GM23338 (cell line): ENCODE measurements at regions not wholly inside any gene's neighbourhood (a gene's known extent, or its start where the extent isn't known, plus 50 kb on each side); places are given as distances from the start of the nearest gene placed in this dataset.
A peak's percentile ranks its signal among the peaks of the same experiment; 100 is the strongest.

Source experiments
- ATAC-seq: fragments of 200-7000 bp; cut with Tn5 transposase; 3 replicates; pipeline ENCODE4 v1.9.1; 2020
- DNase-seq: peaks from one replicate; pipeline ENCODE4 v3.0.0-alpha.2; 2015; ENCODE audit warnings: low spot score
- H2AFZ ChIP-seq: fragments of 200-600 bp; sonication (generic); 2 replicates; pipeline ENCODE4 v1.8.0; 2016; ENCODE audit warnings: antibody characterized with exemption, mild to moderate bottlenecking, moderate library complexity
- H3F3A ChIP-seq: fragments of 200-600 bp; sonication (generic); replicated peaks from 2 replicates; pipeline ENCODE4 v1.8.0; 2017; ENCODE audit warnings: antibody characterized with exemption, mixed run types, low read depth
- H3K27ac ChIP-seq: fragments of 200-600 bp; sonication (generic); 2 replicates; pipeline ENCODE4 v1.6.1; 2016; ENCODE audit warnings: low read depth
- H3K27me3 ChIP-seq: fragments of 200-600 bp; sonication (generic); 2 replicates; pipeline ENCODE4 v1.8.0; 2016; ENCODE audit warnings: mild to moderate bottlenecking, mixed run types, moderate library complexity; ENCODE audit not compliant: insufficient read depth
- H3K36me3 ChIP-seq: fragments of 200-600 bp; sonication (generic); 2 replicates; pipeline ENCODE4 v1.8.0; 2016; ENCODE audit warnings: mild to moderate bottlenecking; ENCODE audit not compliant: insufficient read depth
- H3K4me1 ChIP-seq: fragments of 200-600 bp; sonication (generic); 2 replicates; pipeline ENCODE4 v1.8.0; 2016; ENCODE audit warnings: mild to moderate bottlenecking, moderate library complexity; ENCODE audit not compliant: insufficient read depth
- H3K4me2 ChIP-seq: fragments of 200-600 bp; sonication (generic); 2 replicates; pipeline ENCODE4 v1.7.1; 2017; ENCODE audit warnings: mixed run types
- H3K4me3 ChIP-seq: fragments of 200-600 bp; sonication (generic); 2 replicates; pipeline ENCODE4 v1.6.1; 2016; ENCODE audit warnings: mixed run types
- H3K79me2 ChIP-seq: fragments of 200-600 bp; sonication (generic); replicated peaks from 2 replicates; pipeline ENCODE4 v1.8.0; 2017; ENCODE audit warnings: mild to moderate bottlenecking; ENCODE audit not compliant: insufficient read depth
- H3K9me2 ChIP-seq: fragments of 200-600 bp; sonication (generic); 2 replicates; pipeline ENCODE4 v1.8.0; 2017; ENCODE audit not compliant: insufficient read depth
- H4K20me1 ChIP-seq: fragments of 200-600 bp; sonication (generic); replicated peaks from 2 replicates; pipeline ENCODE4 v1.8.0; 2017; ENCODE audit warnings: mild to moderate bottlenecking; ENCODE audit not compliant: insufficient read depth
- H3K27ac Mint-ChIP-seq: 2 replicates; pipeline ENCODE4 v1.8.0; 2020; ENCODE audit warnings: inconsistent platforms, mild to moderate bottlenecking, moderate library complexity, mixed read lengths
- H3K27me3 Mint-ChIP-seq: 3 replicates; pipeline ENCODE4 v1.8.0; 2022; ENCODE audit warnings: low read depth, mild to moderate bottlenecking, moderate library complexity, mixed read lengths, inconsistent platforms; ENCODE audit not compliant: insufficient read depth, poor library complexity
- H3K36me3 Mint-ChIP-seq: 3 replicates; pipeline ENCODE4 v1.8.0; 2021; ENCODE audit warnings: low read depth, mild to moderate bottlenecking, inconsistent platforms, moderate library complexity, mixed read lengths
- H3K4me1 Mint-ChIP-seq: 3 replicates; pipeline ENCODE4 v1.8.0; 2020; ENCODE audit warnings: mild to moderate bottlenecking, inconsistent platforms, mixed read lengths
- H3K4me3 Mint-ChIP-seq: 3 replicates; pipeline ENCODE4 v1.8.0; 2021; ENCODE audit warnings: moderate library complexity, mild to moderate bottlenecking, inconsistent platforms, mixed read lengths
- H3K9me3 Mint-ChIP-seq: 3 replicates; pipeline ENCODE4 v1.8.0; 2020; ENCODE audit warnings: moderate library complexity, mild to moderate bottlenecking, inconsistent platforms, mixed read lengths
- CREB1 ChIP-seq: fragments of 250-450 bp; sonication (Bioruptor Pico); IDR thresholded peaks from 2 replicates; pipeline ENCODE4 v1.5.0; 2020; ENCODE audit warnings: low read depth, mild to moderate bottlenecking, moderate library complexity
- EZH2 ChIP-seq: fragments of 200-600 bp; sonication (generic); IDR thresholded peaks from one replicate; pipeline ENCODE4 v1.8.0; 2017; ENCODE audit warnings: antibody characterized with exemption, mild to moderate bottlenecking, low read depth; ENCODE audit not compliant: unreplicated experiment
- EZH2phosphoT487 ChIP-seq: fragments of 200-600 bp; sonication (generic); IDR thresholded peaks from one replicate; pipeline ENCODE4 v1.8.1; 2018; ENCODE audit warnings: antibody characterized with exemption; ENCODE audit not compliant: unreplicated experiment
- JUNB ChIP-seq: IDR thresholded peaks from one replicate; pipeline ENCODE4 v1.6.1; 2016; ENCODE audit warnings: antibody characterized with exemption; ENCODE audit not compliant: unreplicated experiment
- NANOG ChIP-seq: IDR thresholded peaks from 2 replicates; pipeline ENCODE4 v1.6.1; 2016; ENCODE audit warnings: antibody characterized with exemption, borderline replicate concordance
- POLR2AphosphoS5 ChIP-seq: IDR thresholded peaks from 2 replicates; pipeline ENCODE4 v1.6.1; 2016; ENCODE audit warnings: antibody characterized with exemption, low read depth
- STAT1 ChIP-seq: IDR thresholded peaks from one replicate; pipeline ENCODE4 v1.6.1; 2016; ENCODE audit warnings: antibody characterized with exemption; ENCODE audit not compliant: unreplicated experiment
- ZNF114 ChIP-seq: fragments of 250-450 bp; sonication (Bioruptor Pico); IDR thresholded peaks from 2 replicates; pipeline ENCODE4 v1.5.0; 2020; ENCODE audit warnings: mild to moderate bottlenecking, moderate library complexity
- ZNF331 ChIP-seq: fragments of 250-450 bp; sonication (Bioruptor Pico); IDR thresholded peaks from 2 replicates; pipeline ENCODE4 v1.5.0; 2020; ENCODE audit warnings: low read depth, mild to moderate bottlenecking, moderate library complexity
- TF ChIP-seq, protein P1 (sequence below), 2 experiments: fragments of 200-600 bp in 1 of 2; sonication (generic) in 1 of 2; conservative IDR thresholded peaks; 2 replicates each; pipeline versions ENCODE4 v1.5.1 to v1.6.1; 2016 to 2017; ENCODE audit warnings: antibody characterized with exemption in 2 of 2, low read depth in 2 of 2, mild to moderate bottlenecking in 2 of 2, moderate library complexity in 1 of 2
- TF ChIP-seq, protein P2 (sequence below): IDR thresholded peaks from one replicate; pipeline ENCODE4 v1.6.1; 2018; ENCODE audit warnings: antibody characterized with exemption; ENCODE audit not compliant: unreplicated experiment
- TF ChIP-seq, protein P3 (sequence below): fragments of 250-450 bp; sonication (Bioruptor Pico); IDR thresholded peaks from 2 replicates; pipeline ENCODE4 v1.5.0; 2020; ENCODE audit warnings: mild to moderate bottlenecking, moderate library complexity
- TF ChIP-seq, protein P4 (sequence below): IDR thresholded peaks from 2 replicates; pipeline ENCODE4 v1.6.1; 2016; ENCODE audit warnings: antibody characterized with exemption

DNA sequence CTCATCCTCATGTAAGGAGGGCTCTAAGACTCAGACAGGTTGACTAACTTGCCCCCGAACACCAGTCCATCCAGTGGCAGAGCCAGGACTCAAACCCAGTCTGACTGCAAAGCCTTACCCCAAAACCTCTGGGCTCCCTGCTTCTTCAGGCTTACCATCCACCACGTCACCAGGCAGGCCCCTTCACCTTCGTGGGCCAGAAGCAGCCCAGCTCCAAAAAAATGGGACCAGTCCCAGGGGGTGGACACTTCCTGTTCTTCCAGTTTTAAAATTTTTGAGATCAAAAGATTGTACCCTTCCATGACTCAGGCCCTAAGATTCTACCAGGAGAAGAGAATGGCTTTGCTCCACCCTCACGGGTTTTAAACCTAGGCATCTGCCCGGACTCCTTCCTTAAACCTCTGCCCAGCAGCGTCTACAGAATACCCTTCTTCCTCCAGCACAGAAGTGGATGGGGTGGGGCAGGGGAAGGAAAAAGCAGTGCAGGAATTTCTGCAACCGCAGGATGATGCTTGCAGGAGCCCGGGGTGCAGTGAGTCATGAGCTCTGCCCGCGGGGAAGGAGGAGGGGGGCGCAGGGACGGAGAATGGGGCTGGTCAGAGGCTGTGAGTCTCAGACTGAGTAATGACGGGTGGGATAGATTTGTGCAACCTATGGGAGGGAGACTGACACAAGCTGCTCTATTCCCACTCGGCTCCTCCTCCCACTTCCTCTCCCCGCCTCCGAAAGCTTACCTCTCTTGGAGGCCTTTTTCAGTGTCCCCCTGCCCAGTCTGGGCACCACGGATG lies 50.4 kb upstream of the STXBP1 start:
- DNase-seq (peak; percentile 41), ATAC-seq (peak; percentile 52)
- peak overlapping the region; percentile 57 for H3K27ac Mint-ChIP-seq
- no peak for TF ChIP-seq ZNF114 (CRISPR knock-in tag)
- TF ChIP-seq, protein P1, sequence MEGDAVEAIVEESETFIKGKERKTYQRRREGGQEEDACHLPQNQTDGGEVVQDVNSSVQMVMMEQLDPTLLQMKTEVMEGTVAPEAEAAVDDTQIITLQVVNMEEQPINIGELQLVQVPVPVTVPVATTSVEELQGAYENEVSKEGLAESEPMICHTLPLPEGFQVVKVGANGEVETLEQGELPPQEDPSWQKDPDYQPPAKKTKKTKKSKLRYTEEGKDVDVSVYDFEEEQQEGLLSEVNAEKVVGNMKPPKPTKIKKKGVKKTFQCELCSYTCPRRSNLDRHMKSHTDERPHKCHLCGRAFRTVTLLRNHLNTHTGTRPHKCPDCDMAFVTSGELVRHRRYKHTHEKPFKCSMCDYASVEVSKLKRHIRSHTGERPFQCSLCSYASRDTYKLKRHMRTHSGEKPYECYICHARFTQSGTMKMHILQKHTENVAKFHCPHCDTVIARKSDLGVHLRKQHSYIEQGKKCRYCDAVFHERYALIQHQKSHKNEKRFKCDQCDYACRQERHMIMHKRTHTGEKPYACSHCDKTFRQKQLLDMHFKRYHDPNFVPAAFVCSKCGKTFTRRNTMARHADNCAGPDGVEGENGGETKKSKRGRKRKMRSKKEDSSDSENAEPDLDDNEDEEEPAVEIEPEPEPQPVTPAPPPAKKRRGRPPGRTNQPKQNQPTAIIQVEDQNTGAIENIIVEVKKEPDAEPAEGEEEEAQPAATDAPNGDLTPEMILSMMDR (conservative IDR thresholded peaks at IDR 0.05; ENCODE audit: low read depth in 2 of 2): no peak
- TF ChIP-seq EZH2: no peak
- no peak for TF ChIP-seq EZH2phosphoT487
- no peak for TF ChIP-seq ZNF331 (CRISPR knock-in tag)
- no peak for TF ChIP-seq CREB1 (CRISPR knock-in tag)
- no peak for TF ChIP-seq STAT1
- TF ChIP-seq POLR2AphosphoS5: no peak
- TF ChIP-seq, protein P2, sequence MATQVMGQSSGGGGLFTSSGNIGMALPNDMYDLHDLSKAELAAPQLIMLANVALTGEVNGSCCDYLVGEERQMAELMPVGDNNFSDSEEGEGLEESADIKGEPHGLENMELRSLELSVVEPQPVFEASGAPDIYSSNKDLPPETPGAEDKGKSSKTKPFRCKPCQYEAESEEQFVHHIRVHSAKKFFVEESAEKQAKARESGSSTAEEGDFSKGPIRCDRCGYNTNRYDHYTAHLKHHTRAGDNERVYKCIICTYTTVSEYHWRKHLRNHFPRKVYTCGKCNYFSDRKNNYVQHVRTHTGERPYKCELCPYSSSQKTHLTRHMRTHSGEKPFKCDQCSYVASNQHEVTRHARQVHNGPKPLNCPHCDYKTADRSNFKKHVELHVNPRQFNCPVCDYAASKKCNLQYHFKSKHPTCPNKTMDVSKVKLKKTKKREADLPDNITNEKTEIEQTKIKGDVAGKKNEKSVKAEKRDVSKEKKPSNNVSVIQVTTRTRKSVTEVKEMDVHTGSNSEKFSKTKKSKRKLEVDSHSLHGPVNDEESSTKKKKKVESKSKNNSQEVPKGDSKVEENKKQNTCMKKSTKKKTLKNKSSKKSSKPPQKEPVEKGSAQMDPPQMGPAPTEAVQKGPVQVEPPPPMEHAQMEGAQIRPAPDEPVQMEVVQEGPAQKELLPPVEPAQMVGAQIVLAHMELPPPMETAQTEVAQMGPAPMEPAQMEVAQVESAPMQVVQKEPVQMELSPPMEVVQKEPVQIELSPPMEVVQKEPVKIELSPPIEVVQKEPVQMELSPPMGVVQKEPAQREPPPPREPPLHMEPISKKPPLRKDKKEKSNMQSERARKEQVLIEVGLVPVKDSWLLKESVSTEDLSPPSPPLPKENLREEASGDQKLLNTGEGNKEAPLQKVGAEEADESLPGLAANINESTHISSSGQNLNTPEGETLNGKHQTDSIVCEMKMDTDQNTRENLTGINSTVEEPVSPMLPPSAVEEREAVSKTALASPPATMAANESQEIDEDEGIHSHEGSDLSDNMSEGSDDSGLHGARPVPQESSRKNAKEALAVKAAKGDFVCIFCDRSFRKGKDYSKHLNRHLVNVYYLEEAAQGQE: no peak
- TF ChIP-seq JUNB: no peak
- no peak for TF ChIP-seq NANOG
- TF ChIP-seq, protein P3, sequence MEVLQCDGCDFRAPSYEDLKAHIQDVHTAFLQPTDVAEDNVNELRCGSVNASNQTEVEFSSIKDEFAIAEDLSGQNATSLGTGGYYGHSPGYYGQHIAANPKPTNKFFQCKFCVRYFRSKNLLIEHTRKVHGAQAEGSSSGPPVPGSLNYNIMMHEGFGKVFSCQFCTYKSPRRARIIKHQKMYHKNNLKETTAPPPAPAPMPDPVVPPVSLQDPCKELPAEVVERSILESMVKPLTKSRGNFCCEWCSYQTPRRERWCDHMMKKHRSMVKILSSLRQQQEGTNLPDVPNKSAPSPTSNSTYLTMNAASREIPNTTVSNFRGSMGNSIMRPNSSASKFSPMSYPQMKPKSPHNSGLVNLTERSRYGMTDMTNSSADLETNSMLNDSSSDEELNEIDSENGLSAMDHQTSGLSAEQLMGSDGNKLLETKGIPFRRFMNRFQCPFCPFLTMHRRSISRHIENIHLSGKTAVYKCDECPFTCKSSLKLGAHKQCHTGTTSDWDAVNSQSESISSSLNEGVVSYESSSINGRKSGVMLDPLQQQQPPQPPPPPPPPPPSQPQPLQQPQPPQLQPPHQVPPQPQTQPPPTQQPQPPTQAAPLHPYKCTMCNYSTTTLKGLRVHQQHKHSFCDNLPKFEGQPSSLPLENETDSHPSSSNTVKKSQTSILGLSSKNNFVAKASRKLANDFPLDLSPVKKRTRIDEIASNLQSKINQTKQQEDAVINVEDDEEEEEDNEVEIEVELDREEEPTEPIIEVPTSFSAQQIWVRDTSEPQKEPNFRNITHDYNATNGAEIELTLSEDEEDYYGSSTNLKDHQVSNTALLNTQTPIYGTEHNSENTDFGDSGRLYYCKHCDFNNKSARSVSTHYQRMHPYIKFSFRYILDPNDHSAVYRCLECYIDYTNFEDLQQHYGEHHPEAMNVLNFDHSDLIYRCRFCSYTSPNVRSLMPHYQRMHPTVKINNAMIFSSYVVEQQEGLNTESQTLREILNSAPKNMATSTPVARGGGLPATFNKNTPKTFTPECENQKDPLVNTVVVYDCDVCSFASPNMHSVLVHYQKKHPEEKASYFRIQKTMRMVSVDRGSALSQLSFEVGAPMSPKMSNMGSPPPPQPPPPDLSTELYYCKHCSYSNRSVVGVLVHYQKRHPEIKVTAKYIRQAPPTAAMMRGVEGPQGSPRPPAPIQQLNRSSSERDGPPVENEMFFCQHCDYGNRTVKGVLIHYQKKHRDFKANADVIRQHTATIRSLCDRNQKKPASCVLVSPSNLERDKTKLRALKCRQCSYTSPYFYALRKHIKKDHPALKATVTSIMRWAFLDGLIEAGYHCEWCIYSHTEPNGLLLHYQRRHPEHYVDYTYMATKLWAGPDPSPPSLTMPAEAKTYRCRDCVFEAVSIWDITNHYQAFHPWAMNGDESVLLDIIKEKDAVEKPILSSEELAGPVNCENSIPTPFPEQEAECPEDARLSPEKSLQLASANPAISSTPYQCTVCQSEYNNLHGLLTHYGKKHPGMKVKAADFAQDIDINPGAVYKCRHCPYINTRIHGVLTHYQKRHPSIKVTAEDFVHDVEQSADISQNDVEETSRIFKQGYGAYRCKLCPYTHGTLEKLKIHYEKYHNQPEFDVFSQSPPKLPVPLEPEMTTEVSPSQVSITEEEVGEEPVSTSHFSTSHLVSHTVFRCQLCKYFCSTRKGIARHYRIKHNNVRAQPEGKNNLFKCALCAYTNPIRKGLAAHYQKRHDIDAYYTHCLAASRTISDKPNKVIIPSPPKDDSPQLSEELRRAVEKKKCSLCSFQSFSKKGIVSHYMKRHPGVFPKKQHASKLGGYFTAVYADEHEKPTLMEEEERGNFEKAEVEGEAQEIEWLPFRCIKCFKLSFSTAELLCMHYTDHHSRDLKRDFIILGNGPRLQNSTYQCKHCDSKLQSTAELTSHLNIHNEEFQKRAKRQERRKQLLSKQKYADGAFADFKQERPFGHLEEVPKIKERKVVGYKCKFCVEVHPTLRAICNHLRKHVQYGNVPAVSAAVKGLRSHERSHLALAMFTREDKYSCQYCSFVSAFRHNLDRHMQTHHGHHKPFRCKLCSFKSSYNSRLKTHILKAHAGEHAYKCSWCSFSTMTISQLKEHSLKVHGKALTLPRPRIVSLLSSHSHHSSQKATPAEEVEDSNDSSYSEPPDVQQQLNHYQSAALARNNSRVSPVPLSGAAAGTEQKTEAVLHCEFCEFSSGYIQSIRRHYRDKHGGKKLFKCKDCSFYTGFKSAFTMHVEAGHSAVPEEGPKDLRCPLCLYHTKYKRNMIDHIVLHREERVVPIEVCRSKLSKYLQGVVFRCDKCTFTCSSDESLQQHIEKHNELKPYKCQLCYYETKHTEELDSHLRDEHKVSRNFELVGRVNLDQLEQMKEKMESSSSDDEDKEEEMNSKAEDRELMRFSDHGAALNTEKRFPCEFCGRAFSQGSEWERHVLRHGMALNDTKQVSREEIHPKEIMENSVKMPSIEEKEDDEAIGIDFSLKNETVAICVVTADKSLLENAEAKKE: no peak
- TF ChIP-seq, protein P4, sequence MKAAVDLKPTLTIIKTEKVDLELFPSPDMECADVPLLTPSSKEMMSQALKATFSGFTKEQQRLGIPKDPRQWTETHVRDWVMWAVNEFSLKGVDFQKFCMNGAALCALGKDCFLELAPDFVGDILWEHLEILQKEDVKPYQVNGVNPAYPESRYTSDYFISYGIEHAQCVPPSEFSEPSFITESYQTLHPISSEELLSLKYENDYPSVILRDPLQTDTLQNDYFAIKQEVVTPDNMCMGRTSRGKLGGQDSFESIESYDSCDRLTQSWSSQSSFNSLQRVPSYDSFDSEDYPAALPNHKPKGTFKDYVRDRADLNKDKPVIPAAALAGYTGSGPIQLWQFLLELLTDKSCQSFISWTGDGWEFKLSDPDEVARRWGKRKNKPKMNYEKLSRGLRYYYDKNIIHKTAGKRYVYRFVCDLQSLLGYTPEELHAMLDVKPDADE: no peak
- H3K36me3 Mint-ChIP-seq: peaks cover 5% of the 10 kb centered on the region; the same call in 2 of the 3 replicates
- 0 out of 2 replicates have a peak, but pooled peaks cover 6% of the 10 kb centered on the region for H3F3A ChIP-seq
- no peaks in the 10 kb centered on the region for H3K27me3 ChIP-seq
- peak overlapping the region; percentile 55; the same call in 1 of the 2 replicates for H3K27ac ChIP-seq
- peaks cover 42% of the 10 kb centered on the region for H3K4me1 Mint-ChIP-seq
- H3K4me2 ChIP-seq: 0 out of 2 replicates have a peak overlapping the region, but pooled peaks have one; percentile 17
- H3K9me3 Mint-ChIP-seq: no peaks in the 10 kb centered on the region
- H4K20me1 ChIP-seq: peaks cover 12% of the 10 kb centered on the region
- H3K27me3 Mint-ChIP-seq: peaks cover 13% of the 10 kb centered on the region
- H3K4me1 ChIP-seq: peaks cover 20% of the 10 kb centered on the region
- H3K36me3 ChIP-seq: no peaks in the 10 kb centered on the region; the same call in 1 of the 2 replicates
- no peaks in the 10 kb centered on the region for H3K9me2 ChIP-seq
- no peak overlapping the region for H2AFZ ChIP-seq
- no peak overlapping the region; the same call in 2 of the 3 replicates for H3K4me3 Mint-ChIP-seq
- H3K4me3 ChIP-seq: no peak overlapping the region
- H3K79me2 ChIP-seq: peaks cover 70% of the 10 kb centered on the region
